ENCODE measurements at regions not wholly inside any gene's neighbourhood (a gene's known extent, or its start where the extent isn't known, plus 50 kb on each side); places are given as distances from the start of the nearest gene placed in this dataset.

GRCh38 chr5:142420561-142421227 is 95.9 kb upstream of the SPRY4 start:
- TF ChIP-seq CTCF (conservative IDR thresholded peaks at IDR 0.05; ENCODE audit: low read length), result no peak
- no peak for TF ChIP-seq EZH2phosphoT487 (IDR thresholded peaks at IDR 0.05; ENCODE audit: borderline replicate concordance)

All from Loucy (cell line).